ENCODE measurements at regions not wholly inside any gene's neighbourhood (a gene's known extent, or its start where the extent isn't known, plus 50 kb on each side); places are given as distances from the start of the nearest gene placed in this dataset.

DNA sequence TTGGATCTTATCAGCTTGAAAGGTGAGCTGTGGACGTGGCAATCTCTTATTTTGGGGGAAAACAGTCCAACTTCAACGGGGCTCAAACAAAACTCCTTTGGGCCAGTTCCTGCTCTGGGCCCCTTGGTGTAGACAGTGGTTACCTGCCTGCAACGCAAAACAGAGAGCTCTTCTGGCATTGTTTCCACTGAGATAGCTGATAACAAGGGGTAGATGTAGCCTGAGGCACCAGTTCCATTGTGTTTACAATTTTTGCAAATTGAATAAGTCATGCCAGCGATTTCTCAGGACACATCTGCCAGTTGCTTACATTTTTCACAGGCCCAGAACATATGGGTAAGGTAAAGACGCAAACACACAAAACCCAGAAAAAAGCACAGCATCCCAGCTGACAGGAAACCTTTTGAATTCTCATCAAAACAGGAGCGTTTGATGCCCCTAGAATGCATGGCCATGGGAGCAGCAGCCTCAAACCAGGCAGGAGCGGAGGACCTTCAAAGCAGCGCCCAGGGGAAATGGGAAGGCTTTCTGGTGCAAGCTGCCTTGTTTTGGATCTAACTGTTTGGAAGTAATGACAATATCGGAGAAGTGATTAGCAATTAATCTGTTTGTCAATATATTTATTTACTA, 259.7 kb downstream of the AACS start:
- Histone ChIP-seq H3K27me3 (replicated peaks; ENCODE audit: control insufficient read depth, insufficient read depth, low read length) (no peaks in the 10 kb centered on the region), H3K4me3 (replicated peaks; ENCODE audit: low read depth, low read length) (no peak overlapping the region), H3K36me3 (ENCODE audit: control insufficient read depth, insufficient read depth, low read length) (no peaks in the 10 kb centered on the region)
- TF ChIP-seq CTCF (IDR thresholded peaks at IDR 0.05; ENCODE audit: insufficient read depth, low read length, poor library complexity, severe bottlenecking) = no peak
- no peak for DNase-seq (ENCODE audit: extremely low read depth, insufficient read length)

DNA sequence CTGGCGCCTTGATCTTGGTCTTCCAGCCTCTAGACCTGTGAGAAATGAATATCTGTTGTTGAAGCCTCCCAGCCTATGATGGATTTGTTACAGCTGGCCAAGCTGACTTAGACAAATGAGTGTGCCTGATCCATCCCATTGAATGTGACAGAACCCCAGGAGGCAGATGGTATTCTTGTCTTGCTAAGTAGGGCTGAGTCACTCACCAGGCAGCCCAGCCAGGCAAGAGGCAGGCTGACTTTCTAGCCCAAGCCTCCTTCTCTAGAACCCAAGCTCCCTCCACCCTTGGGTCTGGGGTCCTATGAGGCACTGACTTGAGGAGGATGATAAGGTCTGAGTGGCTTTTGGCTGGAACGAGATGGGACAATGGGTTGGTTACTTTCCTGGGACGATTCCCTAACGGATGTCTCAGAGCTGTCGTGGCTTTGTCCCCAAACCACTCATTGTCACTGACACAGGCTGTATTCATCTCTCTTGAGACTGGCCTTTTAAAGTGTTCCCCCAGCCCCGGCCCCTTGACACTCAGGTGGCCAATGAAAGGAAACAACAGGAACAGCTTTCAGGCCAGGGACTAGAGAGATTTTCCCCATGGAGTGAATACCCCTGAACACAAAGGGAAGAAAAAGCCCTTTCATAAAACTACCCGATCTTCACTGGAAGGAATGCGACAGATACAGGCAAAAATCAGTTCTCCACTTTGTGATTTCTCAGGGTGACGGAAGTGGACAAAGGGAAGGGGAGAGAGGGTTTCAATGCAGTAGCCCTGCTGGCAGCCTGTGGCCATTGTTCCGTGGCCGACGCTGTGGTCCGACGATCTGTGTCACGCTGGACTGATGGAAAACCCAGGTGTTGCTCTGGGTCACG, 264.2 kb downstream of the AACS start:
- no peak for DNase-seq (ENCODE audit: extremely low read depth, insufficient read length)
- Histone ChIP-seq H3K4me3 (replicated peaks; ENCODE audit: low read depth, low read length) (no peak overlapping the region), H3K36me3 (ENCODE audit: control insufficient read depth, insufficient read depth, low read length) (no peaks in the 10 kb centered on the region), H3K27me3 (replicated peaks; ENCODE audit: control insufficient read depth, insufficient read depth, low read length) (no peaks in the 10 kb centered on the region; the same call in 1 of the 2 replicates)
- no peak for TF ChIP-seq CTCF (IDR thresholded peaks at IDR 0.05; ENCODE audit: insufficient read depth, low read length, poor library complexity, severe bottlenecking)

DNA sequence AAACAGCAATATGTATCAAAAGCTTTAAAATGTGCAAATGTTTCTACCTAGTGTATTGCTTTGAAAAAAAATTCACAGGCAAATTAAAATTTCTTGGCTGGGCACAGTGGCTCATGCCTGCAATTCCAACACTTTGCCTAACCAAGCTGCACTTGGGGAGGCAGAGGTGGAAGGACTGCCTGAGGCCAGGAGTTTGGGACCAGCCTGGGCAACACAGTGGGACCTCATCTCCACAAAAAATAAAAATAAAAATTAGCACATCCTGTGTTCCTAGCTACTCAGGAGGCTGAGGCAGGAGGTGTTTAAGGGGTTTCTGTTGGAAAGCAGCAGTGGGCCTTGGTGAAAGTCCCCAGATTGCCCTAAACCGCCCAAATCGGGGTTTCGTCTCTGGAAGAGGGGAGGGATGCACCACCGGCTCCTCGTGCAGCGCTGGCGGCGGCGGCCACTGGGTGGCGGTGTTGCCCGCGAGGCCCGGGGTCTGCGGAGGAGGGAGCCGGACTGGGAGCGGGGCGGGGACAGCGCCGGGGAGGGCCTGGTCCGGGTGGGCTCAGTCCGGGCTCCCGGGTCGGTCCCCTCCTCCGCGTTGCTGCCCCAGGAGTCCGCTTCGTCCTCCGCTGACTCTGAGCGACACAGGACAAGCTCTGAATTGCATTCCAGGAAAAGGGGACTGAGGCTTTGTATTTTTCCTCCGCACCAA, 265.6 kb downstream of the AACS start:
- H3K36me3 ChIP-seq (ENCODE audit: control insufficient read depth, insufficient read depth, low read length) = no peaks in the 10 kb centered on the region
- H3K27me3 ChIP-seq (replicated peaks; ENCODE audit: control insufficient read depth, insufficient read depth, low read length) = no peaks in the 10 kb centered on the region; the same call in 1 of the 2 replicates
- peak; percentile 45 for DNase-seq (ENCODE audit: extremely low read depth, insufficient read length)
- peak; percentile 80 for TF ChIP-seq CTCF (IDR thresholded peaks at IDR 0.05; ENCODE audit: insufficient read depth, low read length, poor library complexity, severe bottlenecking)
- no peak overlapping the region for H3K4me3 ChIP-seq (replicated peaks; ENCODE audit: low read depth, low read length)

GRCh38 chr12:125331342-125332052, 266.3 kb downstream of the AACS start:
- H3K4me3 ChIP-seq (replicated peaks; ENCODE audit: low read depth, low read length) = no peak overlapping the region
- no peaks in the 10 kb centered on the region; the same call in 1 of the 2 replicates for H3K27me3 ChIP-seq (replicated peaks; ENCODE audit: control insufficient read depth, insufficient read depth, low read length)
- peak; percentile 5 for DNase-seq (ENCODE audit: extremely low read depth, insufficient read length)
- no peak for TF ChIP-seq CTCF (IDR thresholded peaks at IDR 0.05; ENCODE audit: insufficient read depth, low read length, poor library complexity, severe bottlenecking)
- no peaks in the 10 kb centered on the region for H3K36me3 ChIP-seq (ENCODE audit: control insufficient read depth, insufficient read depth, low read length)

- Histone ChIP-seq H3K4me3 (replicated peaks; ENCODE audit: low read depth, low read length) (no peak overlapping the region), H3K27me3 (replicated peaks; ENCODE audit: control insufficient read depth, insufficient read depth, low read length) (no peaks in the 10 kb centered on the region; the same call in none of the 2 replicates), H3K36me3 (ENCODE audit: control insufficient read depth, insufficient read depth, low read length) (no peaks in the 10 kb centered on the region)
- no peak for DNase-seq (ENCODE audit: extremely low read depth, insufficient read length)
- TF ChIP-seq CTCF (IDR thresholded peaks at IDR 0.05; ENCODE audit: insufficient read depth, low read length, poor library complexity, severe bottlenecking) = peak; percentile 40
These were observed 267.7 kb downstream of the AACS start for GRCh38 chr12:125332900-125333299.

Measured in GM06990 (cell line).